OCI-LY3 (cell line): ENCODE measurements at regions not wholly inside any gene's neighbourhood (a gene's known extent, or its start where the extent isn't known, plus 50 kb on each side); places are given as distances from the start of the nearest gene placed in this dataset.

Experiments
- EZH2phosphoT487 ChIP-seq: fragments of 200-600 bp; shearing (Covaris generic); IDR thresholded peaks from 2 replicates; pipeline ENCODE4 v1.6.1; 2018; ENCODE audit warnings: antibody characterized with exemption, mixed run types, low read depth
- TF ChIP-seq, protein P1 (sequence below): fragments of 200-600, 300-600 bp; sonication (generic); IDR thresholded peaks from 2 replicates; pipeline ENCODE4 v1.5.1; 2014; ENCODE audit warnings: antibody characterized with exemption, low read length, low read depth

DNA sequence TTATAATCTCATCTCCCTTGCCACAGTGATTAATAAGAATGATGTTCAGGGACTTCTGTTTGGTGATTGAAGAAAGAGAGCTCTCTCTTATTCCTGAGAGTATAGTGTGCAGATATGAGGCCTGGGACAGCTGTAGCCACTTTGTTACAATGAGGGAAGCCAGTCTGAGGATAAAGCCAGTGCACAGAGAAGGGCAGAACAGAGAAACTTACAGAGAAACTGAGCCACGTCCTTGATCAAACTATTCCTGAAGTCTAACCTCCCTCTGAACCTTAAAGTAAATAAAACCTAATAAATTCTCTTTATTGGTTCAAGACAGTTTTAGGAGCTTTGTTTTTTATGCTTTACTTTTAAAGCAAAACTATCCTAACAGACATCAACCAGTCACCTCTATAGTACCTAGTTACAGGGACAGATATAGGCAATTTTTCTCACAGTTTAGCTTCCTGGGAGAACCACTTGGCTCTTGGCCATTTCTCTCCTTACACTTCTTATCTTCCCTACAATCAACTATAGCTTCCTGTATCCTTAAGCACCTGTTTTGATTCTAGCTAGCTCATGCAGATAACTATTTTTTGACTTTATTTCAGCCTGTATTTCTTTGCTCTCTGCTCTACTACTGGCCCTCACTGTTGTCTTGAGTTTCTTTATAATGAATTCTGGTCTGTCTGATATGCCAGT is 284.4 kb downstream of the SHQ1 start:
- TF ChIP-seq, protein P1, sequence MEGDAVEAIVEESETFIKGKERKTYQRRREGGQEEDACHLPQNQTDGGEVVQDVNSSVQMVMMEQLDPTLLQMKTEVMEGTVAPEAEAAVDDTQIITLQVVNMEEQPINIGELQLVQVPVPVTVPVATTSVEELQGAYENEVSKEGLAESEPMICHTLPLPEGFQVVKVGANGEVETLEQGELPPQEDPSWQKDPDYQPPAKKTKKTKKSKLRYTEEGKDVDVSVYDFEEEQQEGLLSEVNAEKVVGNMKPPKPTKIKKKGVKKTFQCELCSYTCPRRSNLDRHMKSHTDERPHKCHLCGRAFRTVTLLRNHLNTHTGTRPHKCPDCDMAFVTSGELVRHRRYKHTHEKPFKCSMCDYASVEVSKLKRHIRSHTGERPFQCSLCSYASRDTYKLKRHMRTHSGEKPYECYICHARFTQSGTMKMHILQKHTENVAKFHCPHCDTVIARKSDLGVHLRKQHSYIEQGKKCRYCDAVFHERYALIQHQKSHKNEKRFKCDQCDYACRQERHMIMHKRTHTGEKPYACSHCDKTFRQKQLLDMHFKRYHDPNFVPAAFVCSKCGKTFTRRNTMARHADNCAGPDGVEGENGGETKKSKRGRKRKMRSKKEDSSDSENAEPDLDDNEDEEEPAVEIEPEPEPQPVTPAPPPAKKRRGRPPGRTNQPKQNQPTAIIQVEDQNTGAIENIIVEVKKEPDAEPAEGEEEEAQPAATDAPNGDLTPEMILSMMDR, result no peak
- no peak for TF ChIP-seq EZH2phosphoT487
